T-helper 2 cell treated with Interferon-gamma antibody and Interleukin-4, amounts not matched to agents 5 μg/mL and 100 μg/mL, for 36 hours (primary cell): ENCODE measurements at regions not wholly inside any gene's neighbourhood (a gene's known extent, or its start where the extent isn't known, plus 50 kb on each side); places are given as distances from the start of the nearest gene placed in this dataset.

Source experiments
- DNase-seq: peaks from one replicate; pipeline ENCODE4 v3.0.0; 2021; ENCODE audit warnings: low spot score
- H3K27ac Mint-ChIP-seq: one replicate; pipeline ENCODE4 v1.8.0; 2021; ENCODE audit warnings: mild to moderate bottlenecking, mixed read lengths
- H3K27me3 Mint-ChIP-seq: one replicate; pipeline ENCODE4 v1.8.0; 2021; ENCODE audit warnings: low read depth, mixed read lengths
- H3K36me3 Mint-ChIP-seq: one replicate; pipeline ENCODE4 v1.8.0; 2021; ENCODE audit warnings: low read depth, mixed read lengths
- H3K4me1 Mint-ChIP-seq: one replicate; pipeline ENCODE4 v1.8.0; 2021; ENCODE audit warnings: low read depth, mixed read lengths
- H3K4me3 Mint-ChIP-seq: one replicate; pipeline ENCODE4 v1.8.0; 2022; ENCODE audit warnings: mild to moderate bottlenecking, moderate library complexity, mixed read lengths
- H3K9me3 Mint-ChIP-seq: one replicate; pipeline ENCODE4 v1.8.0; 2021; ENCODE audit warnings: mixed read lengths

DNA sequence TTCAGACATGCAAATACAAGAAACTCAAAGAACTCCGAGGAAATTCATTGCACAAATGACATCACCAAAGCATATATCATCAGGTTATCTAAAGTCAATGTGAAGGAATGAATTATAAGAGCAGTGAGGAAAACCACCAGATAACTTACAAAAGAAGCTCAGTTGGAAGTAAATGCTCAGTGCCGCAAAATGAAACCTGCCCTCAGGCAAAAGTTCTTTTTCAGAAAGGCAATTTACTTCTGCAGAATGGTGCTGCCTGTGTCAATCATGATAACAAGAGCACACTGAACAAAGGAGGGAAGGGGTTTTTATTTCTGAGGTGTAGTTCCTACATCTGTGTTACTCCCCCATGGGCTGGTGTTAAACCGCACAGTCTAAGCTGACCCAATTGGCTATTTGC is 550.6 kb upstream of the SEMA3D start:
- Mint-ChIP-seq H3K36me3 (no peaks in the 10 kb centered on the region), H3K4me3 (no peak overlapping the region), H3K9me3 (peaks cover 19% of the 10 kb centered on the region), H3K4me1 (no peaks in the 10 kb centered on the region), H3K27me3 (no peaks in the 10 kb centered on the region), H3K27ac (no peak overlapping the region)
- no peak for DNase-seq

GRCh38 chr7:85736085-85736484 is 549.2 kb upstream of the SEMA3D start:
- DNase-seq = no peak
- Mint-ChIP-seq H3K4me1 (no peaks in the 10 kb centered on the region), H3K27me3 (no peaks in the 10 kb centered on the region), H3K36me3 (no peaks in the 10 kb centered on the region), H3K9me3 (peaks cover 22% of the 10 kb centered on the region), H3K27ac (no peak overlapping the region), H3K4me3 (no peak overlapping the region)

- no peak for DNase-seq
- Mint-ChIP-seq H3K27me3 (no peaks in the 10 kb centered on the region), H3K4me3 (no peak overlapping the region), H3K4me1 (no peaks in the 10 kb centered on the region), H3K27ac (no peak overlapping the region), H3K9me3 (peaks cover 19% of the 10 kb centered on the region), H3K36me3 (no peaks in the 10 kb centered on the region)
These were observed 548.0 kb upstream of the SEMA3D start for GRCh38 chr7:85734823-85735222.

- no peak overlapping the region for H3K4me3 Mint-ChIP-seq
- H3K27me3 Mint-ChIP-seq = no peaks in the 10 kb centered on the region
- peaks cover 9% of the 10 kb centered on the region for H3K9me3 Mint-ChIP-seq
- no peak overlapping the region for H3K27ac Mint-ChIP-seq
- H3K4me1 Mint-ChIP-seq = no peaks in the 10 kb centered on the region
- no peak for DNase-seq
- no peaks in the 10 kb centered on the region for H3K36me3 Mint-ChIP-seq
These were observed 546.5 kb upstream of the SEMA3D start for GRCh38 chr7:85733169-85733915.

GRCh38 chr7:85730012-85730411 is 543.2 kb upstream of the SEMA3D start:
- H3K4me1 Mint-ChIP-seq = no peaks in the 10 kb centered on the region
- no peaks in the 10 kb centered on the region for H3K36me3 Mint-ChIP-seq
- no peak for DNase-seq
- no peaks in the 10 kb centered on the region for H3K27me3 Mint-ChIP-seq
- H3K4me3 Mint-ChIP-seq = no peak overlapping the region
- peaks cover 13% of the 10 kb centered on the region for H3K9me3 Mint-ChIP-seq
- H3K27ac Mint-ChIP-seq = no peak overlapping the region

DNA sequence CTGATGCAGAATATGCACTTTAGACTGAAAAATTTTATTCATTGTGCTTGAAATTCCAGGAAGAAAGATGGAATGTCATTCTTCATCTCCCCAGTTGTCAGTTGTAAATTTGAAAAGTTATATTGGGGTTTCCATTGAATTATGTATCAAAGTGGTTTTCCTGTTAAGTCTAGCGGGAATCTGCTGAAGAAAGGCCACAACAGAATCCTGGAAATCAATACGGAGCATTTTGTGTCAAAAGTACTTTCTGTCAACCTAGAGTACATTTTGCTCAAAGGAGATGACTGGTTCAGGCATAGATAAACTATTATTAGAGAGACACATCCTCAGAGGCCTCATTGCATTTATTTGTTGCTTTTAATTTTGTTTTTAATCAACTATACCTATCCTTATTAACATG is 538.2 kb upstream of the SEMA3D start:
- Mint-ChIP-seq H3K36me3 (no peaks in the 10 kb centered on the region), H3K27ac (no peak overlapping the region), H3K4me1 (no peaks in the 10 kb centered on the region), H3K9me3 (peaks cover 4% of the 10 kb centered on the region), H3K4me3 (no peak overlapping the region), H3K27me3 (no peaks in the 10 kb centered on the region)
- no peak for DNase-seq

DNA sequence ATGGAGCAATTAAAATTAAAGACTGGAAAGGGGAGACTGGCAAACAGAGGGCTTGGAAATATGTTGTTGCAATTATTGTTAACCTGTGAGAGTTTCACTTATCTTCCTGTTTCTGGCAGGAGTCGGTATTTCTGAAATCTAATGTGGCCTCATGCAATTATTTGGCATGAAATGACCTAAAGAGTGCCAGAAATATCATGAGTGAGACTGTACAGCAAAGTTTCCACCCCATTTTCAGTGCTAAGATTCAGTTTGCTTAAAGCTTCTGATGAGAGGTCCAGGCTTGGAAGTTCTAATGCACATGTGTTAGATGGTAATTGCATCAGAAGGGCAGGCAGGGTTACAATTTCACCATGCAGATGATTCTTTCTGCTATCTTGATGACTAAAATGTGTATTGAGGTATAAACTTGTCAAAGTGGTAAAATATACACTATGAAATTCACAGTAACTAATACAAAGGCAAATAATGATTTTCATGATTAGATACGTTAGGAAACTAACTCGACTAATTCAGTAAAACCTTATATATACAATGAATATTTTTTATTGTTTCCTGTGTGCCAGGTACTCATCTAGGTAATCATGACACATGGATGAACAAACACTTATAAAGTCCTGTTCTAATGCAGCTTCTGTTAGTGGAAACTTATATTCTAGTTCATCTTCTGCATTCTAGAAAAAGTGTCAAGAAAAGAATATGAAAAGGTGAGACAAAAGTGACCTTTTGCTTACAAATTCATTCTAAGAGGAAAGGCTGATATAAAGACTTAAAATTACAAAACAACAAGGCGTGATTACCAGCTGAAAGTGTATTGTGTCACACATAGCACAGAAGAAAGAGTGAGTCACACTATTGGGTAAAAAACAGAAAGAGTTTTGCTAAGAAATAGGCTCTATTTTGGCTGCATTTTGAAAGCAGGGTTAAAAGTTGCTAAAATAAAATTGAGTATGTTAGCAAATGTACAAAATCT is 533.4 kb upstream of the SEMA3D start:
- Mint-ChIP-seq H3K4me1 (no peaks in the 10 kb centered on the region), H3K27ac (no peak overlapping the region), H3K9me3 (no peaks in the 10 kb centered on the region), H3K4me3 (no peak overlapping the region), H3K27me3 (no peaks in the 10 kb centered on the region), H3K36me3 (no peaks in the 10 kb centered on the region)
- DNase-seq = no peak

DNA sequence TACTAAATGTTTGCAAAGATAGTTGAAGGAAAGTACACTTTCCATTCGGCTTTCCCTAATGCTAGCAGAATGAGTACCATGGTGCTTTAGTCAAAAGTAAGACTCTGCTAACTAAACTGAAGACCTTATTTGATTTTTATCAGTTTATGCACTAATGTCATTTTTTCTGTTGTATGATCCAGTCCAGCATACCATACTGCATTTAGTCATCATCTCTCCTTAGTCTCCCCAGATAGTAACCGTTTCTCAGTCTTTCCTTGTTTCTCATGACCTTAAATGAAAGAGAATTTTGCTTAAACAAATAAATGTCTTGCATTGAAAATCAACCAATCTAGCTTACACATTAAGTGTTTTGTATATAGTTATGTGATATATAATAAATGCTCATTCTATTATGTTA is 529.5 kb upstream of the SEMA3D start:
- H3K36me3 Mint-ChIP-seq = no peaks in the 10 kb centered on the region
- DNase-seq = no peak
- no peak overlapping the region for H3K4me3 Mint-ChIP-seq

DNA sequence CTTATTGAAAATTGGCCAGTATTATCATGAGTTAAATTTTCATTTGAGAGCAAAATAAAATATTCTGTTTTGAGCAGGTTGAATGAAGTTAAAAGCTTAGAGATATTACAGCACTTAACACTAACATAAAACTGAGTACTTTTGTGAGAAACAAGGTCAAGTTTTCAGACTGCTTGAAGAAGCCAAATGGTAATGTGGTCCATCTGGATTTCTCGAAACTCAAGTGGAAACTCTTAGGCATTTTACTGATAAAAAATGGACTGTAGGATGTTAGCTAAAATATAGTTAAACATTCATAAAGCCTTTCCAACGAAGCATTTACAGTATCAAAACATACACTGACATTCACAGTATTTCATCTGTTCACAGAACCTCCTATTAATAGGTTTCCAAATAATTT is 528.1 kb upstream of the SEMA3D start:
- no peak for DNase-seq
- Mint-ChIP-seq H3K4me1 (no peaks in the 10 kb centered on the region), H3K36me3 (no peaks in the 10 kb centered on the region), H3K9me3 (no peaks in the 10 kb centered on the region), H3K27ac (no peak overlapping the region), H3K27me3 (no peaks in the 10 kb centered on the region), H3K4me3 (no peak overlapping the region)

More for the DNA sequence above, 529.5 kb upstream of the SEMA3D start:
- H3K27me3 Mint-ChIP-seq = no peaks in the 10 kb centered on the region
- no peaks in the 10 kb centered on the region for H3K9me3 Mint-ChIP-seq
- no peaks in the 10 kb centered on the region for H3K4me1 Mint-ChIP-seq
- H3K27ac Mint-ChIP-seq = no peak overlapping the region

GRCh38 chr7:85714043-85714578 is 527.3 kb upstream of the SEMA3D start:
- H3K36me3 Mint-ChIP-seq = no peaks in the 10 kb centered on the region
- H3K27ac Mint-ChIP-seq = no peak overlapping the region
- no peak overlapping the region for H3K4me3 Mint-ChIP-seq
- H3K4me1 Mint-ChIP-seq = no peaks in the 10 kb centered on the region
- H3K9me3 Mint-ChIP-seq = no peaks in the 10 kb centered on the region
- no peak for DNase-seq
- no peaks in the 10 kb centered on the region for H3K27me3 Mint-ChIP-seq

DNA sequence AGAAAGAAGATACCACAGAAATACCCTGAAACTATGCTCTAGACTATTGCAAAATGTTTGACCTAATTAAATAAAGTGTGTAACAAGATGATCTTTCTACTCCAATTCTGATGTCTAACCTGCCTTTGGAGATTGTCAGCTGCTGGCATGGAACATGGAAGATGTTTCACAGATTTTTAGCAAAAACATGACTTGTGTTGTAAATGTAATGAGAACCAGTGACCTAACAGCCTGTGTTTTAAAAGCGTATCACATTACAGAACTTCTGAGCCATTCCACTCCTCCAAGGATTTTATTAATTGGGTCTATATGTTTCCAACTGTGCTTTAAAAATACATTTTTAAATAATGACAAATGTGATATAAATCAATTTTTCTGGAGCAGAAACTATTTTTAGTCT is 526.3 kb upstream of the SEMA3D start:
- no peak overlapping the region for H3K4me3 Mint-ChIP-seq
- no peak for DNase-seq
- no peaks in the 10 kb centered on the region for H3K4me1 Mint-ChIP-seq
- no peaks in the 10 kb centered on the region for H3K27me3 Mint-ChIP-seq
- no peaks in the 10 kb centered on the region for H3K36me3 Mint-ChIP-seq
- no peak overlapping the region for H3K27ac Mint-ChIP-seq
- H3K9me3 Mint-ChIP-seq = no peaks in the 10 kb centered on the region

GRCh38 chr7:85711894-85712293 is 525.0 kb upstream of the SEMA3D start:
- Mint-ChIP-seq H3K9me3 (no peaks in the 10 kb centered on the region), H3K4me3 (no peak overlapping the region)

DNA sequence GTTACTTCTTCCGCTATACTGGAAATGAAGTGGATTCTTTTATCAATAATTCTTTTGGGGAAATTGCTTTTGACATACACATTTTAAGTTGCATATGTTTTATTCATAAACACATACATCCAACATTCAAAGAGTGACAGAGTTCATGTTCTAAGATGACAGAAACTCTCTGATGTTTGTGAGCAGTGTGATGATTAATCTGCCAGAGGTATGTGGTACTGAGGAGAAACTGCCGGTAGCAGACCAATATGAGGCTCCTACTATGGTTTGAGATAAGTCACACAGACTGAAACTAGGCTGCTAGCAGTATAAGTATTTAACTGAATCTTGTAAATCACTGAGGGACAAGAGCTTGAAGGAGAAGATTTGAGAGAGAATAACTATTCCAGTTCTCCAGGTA is 524.1 kb upstream of the SEMA3D start:
- no peak overlapping the region for H3K27ac Mint-ChIP-seq
- no peak overlapping the region for H3K4me3 Mint-ChIP-seq
- no peaks in the 10 kb centered on the region for H3K4me1 Mint-ChIP-seq
- no peaks in the 10 kb centered on the region for H3K27me3 Mint-ChIP-seq
- no peak for DNase-seq
- H3K9me3 Mint-ChIP-seq = no peaks in the 10 kb centered on the region
- H3K36me3 Mint-ChIP-seq = no peaks in the 10 kb centered on the region

More at GRCh38 chr7:85711894-85712293, 525.0 kb upstream of the SEMA3D start:
- H3K27me3 Mint-ChIP-seq = no peaks in the 10 kb centered on the region
- no peak for DNase-seq
- no peaks in the 10 kb centered on the region for H3K36me3 Mint-ChIP-seq
- H3K27ac Mint-ChIP-seq = no peak overlapping the region
- H3K4me1 Mint-ChIP-seq = no peaks in the 10 kb centered on the region

DNA sequence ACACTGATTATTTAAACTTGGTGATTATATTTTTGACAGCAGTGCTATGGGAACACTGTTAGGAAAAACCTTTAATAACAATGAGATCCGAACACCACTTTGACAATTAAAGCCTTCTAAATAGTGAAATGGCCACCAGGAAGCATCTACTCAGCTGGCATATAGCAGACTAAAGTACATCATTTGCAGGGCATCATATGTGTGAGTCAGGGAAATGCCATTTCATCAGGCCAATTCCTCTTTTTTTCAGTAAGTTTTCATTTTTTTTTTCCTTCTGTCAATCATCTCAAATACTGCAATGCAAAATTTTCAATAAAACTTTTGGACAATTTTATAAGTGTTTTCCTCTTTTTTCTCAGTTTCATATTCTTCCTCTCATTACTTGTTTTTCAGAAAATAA is 521.4 kb upstream of the SEMA3D start:
- Mint-ChIP-seq H3K4me3 (no peak overlapping the region), H3K9me3 (no peaks in the 10 kb centered on the region), H3K27me3 (no peaks in the 10 kb centered on the region), H3K36me3 (no peaks in the 10 kb centered on the region), H3K4me1 (no peaks in the 10 kb centered on the region), H3K27ac (no peak overlapping the region)
- no peak for DNase-seq
